HPDE6-E6E7 (cell line): ENCODE measurements at regions not wholly inside any gene's neighbourhood (a gene's known extent, or its start where the extent isn't known, plus 50 kb on each side); places are given as distances from the start of the nearest gene placed in this dataset.

Experiments
- DNase-seq: peaks from one replicate; pipeline ENCODE4 v3.0.0; 2011; ENCODE audit warnings: missing footprints; ENCODE audit errors: extremely low spot score

GRCh38 chr1:13922466-13923110 lies 222.6 kb downstream of the PRDM2 start:
- no peak for DNase-seq

- no peak for DNase-seq
Observed at GRCh38 chr1:13926556-13926955, 226.6 kb downstream of the PRDM2 start.

- no peak for DNase-seq
Observed at GRCh38 chr1:13927736-13928135, 227.7 kb downstream of the PRDM2 start.

- no peak for DNase-seq
Observed at GRCh38 chr1:13929313-13929712, 229.3 kb downstream of the PRDM2 start.

- DNase-seq: no peak
Observed at GRCh38 chr1:13930151-13930550, 230.2 kb downstream of the PRDM2 start.

GRCh38 chr1:13931226-13931625 lies 231.2 kb downstream of the PRDM2 start:
- DNase-seq: no peak

- no peak for DNase-seq
Observed at GRCh38 chr1:13935336-13935735, 235.3 kb downstream of the PRDM2 start.

GRCh38 chr1:13941315-13941714 lies 241.3 kb downstream of the PRDM2 start:
- no peak for DNase-seq

GRCh38 chr1:13943055-13943454 lies 243.1 kb downstream of the PRDM2 start:
- no peak for DNase-seq

- DNase-seq: no peak
Observed at GRCh38 chr1:13945856-13946255, 245.9 kb downstream of the PRDM2 start.

GRCh38 chr1:13947658-13948057 lies 247.7 kb downstream of the PRDM2 start:
- DNase-seq: no peak

GRCh38 chr1:13948396-13948795 lies 248.4 kb downstream of the PRDM2 start:
- DNase-seq: no peak

GRCh38 chr1:13948888-13949391 lies 249.0 kb downstream of the PRDM2 start:
- DNase-seq: no peak

- DNase-seq: no peak
Observed at GRCh38 chr1:13949546-13949945, 249.6 kb downstream of the PRDM2 start.

- DNase-seq: no peak
Observed at GRCh38 chr1:13950637-13951036, 250.6 kb downstream of the PRDM2 start.

- no peak for DNase-seq
Observed at GRCh38 chr1:13951793-13952751, 252.1 kb downstream of the PRDM2 start.

GRCh38 chr1:13952985-13953384 lies 253.0 kb downstream of the PRDM2 start:
- DNase-seq: no peak

GRCh38 chr1:13956393-13956792 lies 256.4 kb downstream of the PRDM2 start:
- DNase-seq: no peak

GRCh38 chr1:13960375-13960987 lies 260.5 kb downstream of the PRDM2 start:
- peak; percentile 58 for DNase-seq

GRCh38 chr1:13964768-13965167 lies 264.8 kb downstream of the PRDM2 start:
- DNase-seq: no peak

GRCh38 chr1:13965770-13966398 lies 265.9 kb downstream of the PRDM2 start:
- DNase-seq: peak; percentile 23

GRCh38 chr1:13967707-13968106 lies 267.7 kb downstream of the PRDM2 start:
- no peak for DNase-seq
